GM12872 (cell line): ENCODE measurements at regions not wholly inside any gene's neighbourhood (a gene's known extent, or its start where the extent isn't known, plus 50 kb on each side); places are given as distances from the start of the nearest gene placed in this dataset.

Experiments used
- TF ChIP-seq, protein P1 (sequence below): IDR thresholded peaks from 3 replicates; pipeline ENCODE4 v1.5.1; 2011; ENCODE audit warnings: low read depth, mild to moderate bottlenecking, low read length, moderate library complexity; ENCODE audit not compliant: insufficient read depth

DNA sequence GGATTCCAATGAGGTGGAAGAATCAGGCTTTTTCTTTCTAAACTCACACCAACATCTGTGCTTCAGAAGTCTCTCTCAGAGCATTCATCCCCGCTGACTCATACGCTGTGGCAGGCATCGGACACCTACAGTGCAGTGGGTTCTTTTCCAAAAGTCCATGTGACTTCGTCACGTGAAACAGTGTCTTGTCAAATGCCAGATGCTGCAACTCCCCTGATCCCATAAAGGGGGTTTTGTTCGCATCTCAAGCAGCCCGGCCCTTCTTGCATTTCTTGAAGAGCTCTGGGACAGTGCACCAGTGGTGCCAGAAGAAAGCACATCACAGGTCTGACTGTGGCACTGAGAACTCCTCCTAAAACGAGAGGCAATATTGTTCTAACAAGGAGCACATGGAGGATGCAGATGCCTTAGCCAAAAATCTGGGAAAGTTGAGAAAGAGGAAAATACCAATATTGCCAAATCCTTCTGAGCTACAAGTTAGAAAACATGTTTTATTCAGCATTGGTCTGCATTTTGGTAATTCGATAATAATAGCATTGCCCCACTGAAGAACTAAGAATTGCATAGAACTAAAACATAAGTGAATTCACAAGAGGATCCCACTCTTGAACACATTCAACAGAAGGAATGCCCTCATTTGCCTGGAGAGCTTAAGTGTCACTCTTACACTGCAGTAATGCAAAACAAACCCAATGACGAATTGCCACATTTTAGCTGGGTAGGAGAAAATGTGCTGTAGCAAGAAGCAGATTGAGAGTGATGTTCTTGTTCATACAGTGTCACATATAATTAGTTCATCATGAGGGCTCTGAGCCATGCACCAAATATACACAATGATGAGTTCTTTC is 204.4 kb downstream of the CXCL12 start:
- TF ChIP-seq, protein P1, sequence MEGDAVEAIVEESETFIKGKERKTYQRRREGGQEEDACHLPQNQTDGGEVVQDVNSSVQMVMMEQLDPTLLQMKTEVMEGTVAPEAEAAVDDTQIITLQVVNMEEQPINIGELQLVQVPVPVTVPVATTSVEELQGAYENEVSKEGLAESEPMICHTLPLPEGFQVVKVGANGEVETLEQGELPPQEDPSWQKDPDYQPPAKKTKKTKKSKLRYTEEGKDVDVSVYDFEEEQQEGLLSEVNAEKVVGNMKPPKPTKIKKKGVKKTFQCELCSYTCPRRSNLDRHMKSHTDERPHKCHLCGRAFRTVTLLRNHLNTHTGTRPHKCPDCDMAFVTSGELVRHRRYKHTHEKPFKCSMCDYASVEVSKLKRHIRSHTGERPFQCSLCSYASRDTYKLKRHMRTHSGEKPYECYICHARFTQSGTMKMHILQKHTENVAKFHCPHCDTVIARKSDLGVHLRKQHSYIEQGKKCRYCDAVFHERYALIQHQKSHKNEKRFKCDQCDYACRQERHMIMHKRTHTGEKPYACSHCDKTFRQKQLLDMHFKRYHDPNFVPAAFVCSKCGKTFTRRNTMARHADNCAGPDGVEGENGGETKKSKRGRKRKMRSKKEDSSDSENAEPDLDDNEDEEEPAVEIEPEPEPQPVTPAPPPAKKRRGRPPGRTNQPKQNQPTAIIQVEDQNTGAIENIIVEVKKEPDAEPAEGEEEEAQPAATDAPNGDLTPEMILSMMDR: no peak

DNA sequence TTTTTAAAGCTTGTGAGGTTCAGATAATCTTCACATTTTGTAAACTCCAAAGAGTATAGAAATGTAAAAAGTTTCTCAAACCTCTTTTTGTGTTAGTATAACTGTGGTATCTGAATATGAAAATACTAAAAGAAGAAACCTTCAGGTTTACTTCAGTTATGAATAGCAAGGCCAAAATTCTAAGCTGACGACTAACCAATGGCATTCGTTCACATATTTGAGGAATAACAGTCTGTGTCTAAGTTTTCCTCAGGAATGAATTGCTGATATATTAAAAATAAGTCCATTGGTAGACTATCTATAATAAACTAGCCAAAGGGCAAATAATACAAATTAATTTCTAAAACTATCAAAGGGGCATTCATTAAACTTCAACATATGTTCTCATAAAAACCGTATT is 206.0 kb downstream of the CXCL12 start:
- TF ChIP-seq, protein P1: no peak

GRCh38 chr10:44178281-44178680 is 206.6 kb downstream of the CXCL12 start:
- TF ChIP-seq, protein P1: no peak

DNA sequence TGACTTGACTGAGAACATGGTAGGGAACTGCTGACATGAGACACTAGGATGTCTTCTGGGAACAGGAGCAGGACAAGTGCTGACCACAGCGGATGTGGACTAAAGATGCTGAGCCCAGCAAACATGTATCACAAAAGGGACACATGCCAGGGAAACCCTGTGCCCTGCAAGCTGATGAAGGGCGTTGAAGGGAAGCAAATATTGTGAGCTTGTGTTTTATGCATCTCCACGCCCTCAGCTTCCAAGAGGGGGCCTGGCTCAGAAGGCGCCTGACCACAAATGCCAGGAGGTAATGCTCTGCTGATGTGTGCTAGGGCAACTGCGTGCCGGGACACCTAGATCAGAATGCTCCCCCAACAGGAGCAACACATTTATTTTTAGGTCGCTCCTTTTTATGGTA is 207.3 kb downstream of the CXCL12 start:
- TF ChIP-seq, protein P1: no peak

GRCh38 chr10:44176311-44176710 is 208.6 kb downstream of the CXCL12 start:
- TF ChIP-seq, protein P1: no peak

DNA sequence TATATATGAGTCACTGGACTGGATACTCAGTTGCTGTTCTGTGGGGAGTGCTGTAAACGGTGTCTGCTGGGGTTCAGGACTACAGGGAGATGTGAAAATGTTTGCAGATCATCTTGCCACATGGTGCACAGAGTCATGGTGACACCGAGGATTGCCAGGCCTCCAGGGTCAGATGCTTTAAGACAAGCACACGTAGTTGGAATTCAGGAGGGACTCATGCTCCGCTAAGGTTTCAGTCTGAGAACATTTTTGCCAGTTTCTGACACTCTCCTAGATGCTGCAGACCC is 211.3 kb downstream of the CXCL12 start:
- TF ChIP-seq, protein P1: no peak

GRCh38 chr10:44172883-44173607 is 211.9 kb downstream of the CXCL12 start:
- TF ChIP-seq, protein P1: no peak
